IPS-NIHi7 (cell line): ENCODE measurements at regions not wholly inside any gene's neighbourhood (a gene's known extent, or its start where the extent isn't known, plus 50 kb on each side); places are given as distances from the start of the nearest gene placed in this dataset.
A peak's percentile ranks its signal among the peaks of the same experiment; 100 is the strongest.

Source experiments
- DNase-seq: peaks from one replicate; pipeline ENCODE4 v3.0.0; 2012; ENCODE audit warnings: mixed read lengths; ENCODE audit errors: extremely low spot score

GRCh38 chr13:73937441-73937840, 196.8 kb downstream of the KLF12 start:
- DNase-seq: no peak

GRCh38 chr13:73935991-73936390, 198.2 kb downstream of the KLF12 start:
- no peak for DNase-seq

- DNase-seq: no peak
Measured at GRCh38 chr13:73934771-73935170, 199.4 kb downstream of the KLF12 start.

- no peak for DNase-seq
Measured at GRCh38 chr13:73934215-73934641, 200.0 kb downstream of the KLF12 start.

GRCh38 chr13:73933795-73934194, 200.4 kb downstream of the KLF12 start:
- no peak for DNase-seq

- no peak for DNase-seq
Measured at GRCh38 chr13:73932091-73932490, 202.1 kb downstream of the KLF12 start.

- DNase-seq: no peak
Measured at GRCh38 chr13:73929287-73929932, 204.8 kb downstream of the KLF12 start.

GRCh38 chr13:73924607-73925006, 209.6 kb downstream of the KLF12 start:
- DNase-seq: no peak

- DNase-seq: no peak
Measured at GRCh38 chr13:73922493-73923393, 211.5 kb downstream of the KLF12 start.

- no peak for DNase-seq
Measured at GRCh38 chr13:73918691-73919090, 215.5 kb downstream of the KLF12 start.

GRCh38 chr13:73913751-73914518, 220.3 kb downstream of the KLF12 start:
- DNase-seq: no peak

GRCh38 chr13:73913079-73913740, 221.0 kb downstream of the KLF12 start:
- peak; percentile 12 for DNase-seq

- DNase-seq: no peak
Measured at GRCh38 chr13:73911361-73911760, 222.8 kb downstream of the KLF12 start.

DNA sequence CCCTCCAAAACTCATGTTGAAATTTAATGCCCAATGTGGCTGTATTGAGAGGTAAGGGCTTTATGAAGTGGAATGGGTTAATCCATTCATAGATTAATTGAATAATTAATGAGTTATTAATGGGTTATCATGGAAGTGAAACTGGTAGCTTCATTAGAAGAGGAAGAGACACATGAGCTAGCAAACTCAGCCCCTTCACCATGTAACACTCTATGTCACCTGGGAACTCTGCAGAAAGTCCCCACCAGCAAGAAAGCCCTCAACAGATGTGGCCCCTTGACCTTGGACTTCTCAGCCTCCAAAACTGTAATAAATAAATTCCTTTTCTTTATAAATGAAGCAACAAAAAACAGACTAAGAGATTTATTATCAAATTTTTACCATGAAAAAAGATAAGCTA, 223.5 kb downstream of the KLF12 start:
- no peak for DNase-seq

GRCh38 chr13:73908809-73909208, 225.4 kb downstream of the KLF12 start:
- DNase-seq: no peak

DNA sequence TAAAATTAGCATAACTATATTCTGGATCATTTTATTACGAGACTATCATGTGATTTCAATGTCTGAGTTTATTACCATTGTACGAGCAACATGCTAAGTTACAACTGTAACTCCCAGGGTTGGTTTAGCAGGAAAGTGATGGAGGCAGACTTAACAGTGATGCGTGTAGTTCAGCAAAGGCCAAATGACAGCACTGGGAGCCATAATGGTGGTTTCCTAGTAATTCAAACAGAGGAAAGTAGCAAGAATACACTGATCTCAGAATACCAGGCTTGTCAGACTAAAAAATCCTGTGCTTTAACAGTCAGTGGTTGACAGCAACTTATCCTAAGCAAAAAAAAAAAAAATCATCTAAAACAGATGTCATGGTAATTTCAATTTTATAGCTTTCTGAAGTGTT, 229.6 kb downstream of the KLF12 start:
- DNase-seq: no peak

DNA sequence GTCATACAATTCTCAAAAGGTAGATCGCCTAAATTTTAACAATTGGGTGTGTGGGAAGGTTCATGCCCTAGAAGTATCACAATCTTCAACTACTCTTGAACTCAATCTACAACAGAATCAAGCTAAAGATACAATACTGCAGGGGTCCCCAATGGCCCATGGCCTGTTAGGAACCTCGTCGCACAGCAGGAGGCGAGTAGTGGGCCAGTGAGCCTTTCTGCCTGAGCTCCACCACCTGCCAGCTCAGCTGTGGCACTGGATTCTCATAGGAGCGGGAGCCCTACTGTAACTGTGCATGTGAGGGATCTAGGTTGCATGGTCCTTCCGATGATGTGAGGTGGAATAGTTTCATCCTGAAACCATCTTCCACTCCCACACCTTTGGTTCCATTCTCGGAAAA, 230.6 kb downstream of the KLF12 start:
- no peak for DNase-seq

- DNase-seq: no peak
Measured at GRCh38 chr13:73902847-73903246, 231.4 kb downstream of the KLF12 start.

DNA sequence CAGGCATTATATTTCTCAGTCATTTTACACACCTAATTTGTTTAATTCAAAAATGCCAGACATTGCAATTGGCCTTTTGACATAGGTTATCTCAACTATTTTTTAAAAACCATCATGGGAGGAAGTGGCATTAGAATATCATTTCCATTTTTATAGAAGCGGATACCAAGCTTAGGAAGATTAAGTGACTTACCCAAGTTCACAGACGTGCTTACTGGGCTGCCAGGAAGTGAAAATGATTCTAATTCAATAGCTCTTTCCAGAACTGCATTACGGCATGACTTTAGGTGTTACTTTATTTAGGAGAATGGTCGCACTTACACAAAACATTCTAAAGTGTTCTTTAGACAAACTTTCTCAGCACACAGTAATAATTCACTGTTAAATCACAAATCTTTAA, 231.9 kb downstream of the KLF12 start:
- no peak for DNase-seq

DNA sequence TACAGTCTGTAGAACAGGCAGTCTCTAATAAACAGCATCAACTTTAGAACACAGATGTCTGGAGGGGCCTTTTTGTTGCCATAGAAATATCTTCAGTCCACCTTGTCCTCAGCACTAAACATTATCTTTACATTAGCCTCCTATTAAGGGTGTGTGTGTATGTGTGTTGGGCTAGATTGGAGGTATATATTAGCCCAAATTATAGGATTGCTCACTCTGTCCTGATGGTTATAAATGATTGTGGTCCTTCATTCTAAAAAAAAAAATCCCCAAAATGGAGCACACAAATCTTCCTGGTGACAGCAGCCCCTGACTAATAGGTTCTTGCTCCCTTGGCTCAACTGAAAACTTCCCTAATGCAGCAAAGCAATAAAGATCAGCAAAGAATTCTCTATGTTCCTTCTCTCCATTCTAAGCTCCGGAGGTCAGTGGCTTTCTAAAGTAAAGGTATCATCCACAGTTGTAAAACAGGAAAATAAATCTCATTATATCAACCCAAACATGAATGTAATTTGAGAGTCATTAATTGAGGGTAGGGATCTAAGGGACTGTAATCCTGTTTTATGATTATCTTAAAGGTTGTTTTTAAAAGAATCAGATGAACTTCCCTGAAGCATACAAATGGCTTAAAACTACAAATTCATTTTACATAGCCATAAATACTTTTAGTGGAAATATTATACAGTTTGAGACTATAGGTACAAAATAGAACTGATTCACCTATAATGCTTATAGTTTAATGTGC, 232.7 kb downstream of the KLF12 start:
- DNase-seq: no peak

GRCh38 chr13:73900591-73900990, 233.6 kb downstream of the KLF12 start:
- no peak for DNase-seq
